ENCODE measurements at regions not wholly inside any gene's neighbourhood (a gene's known extent, or its start where the extent isn't known, plus 50 kb on each side); places are given as distances from the start of the nearest gene placed in this dataset.

DNA sequence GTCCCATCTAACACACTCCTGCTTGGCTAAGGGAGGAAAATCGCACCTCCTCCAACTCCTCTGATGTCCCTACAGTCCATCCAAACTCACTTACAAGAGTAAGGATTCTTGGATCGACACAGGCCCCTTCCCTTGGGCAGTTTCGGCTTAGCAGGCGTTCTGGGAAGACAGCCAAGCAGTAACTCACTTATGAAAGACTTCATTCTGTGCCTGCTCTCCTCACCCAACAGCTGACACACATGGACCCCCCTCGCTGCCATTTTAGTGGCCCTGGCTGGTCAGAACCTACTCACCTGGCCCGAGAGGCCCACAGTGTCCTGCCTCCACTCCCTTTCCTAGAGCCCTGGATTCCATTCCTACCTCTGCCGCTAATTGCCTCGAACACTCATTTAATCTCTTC lies 52.3 kb upstream of the BCL2L14 start:
- Histone ChIP-seq H3K4me1 (peaks cover 43% of the 10 kb centered on the region), H3K4me2 (ENCODE audit: low read length) (no peak overlapping the region), H3K36me3 (ENCODE audit: control insufficient read depth, insufficient read depth, low read length) (no peaks in the 10 kb centered on the region), H2AFZ (peak overlapping the region; percentile 64), H3K27me3 (ENCODE audit: control insufficient read depth, insufficient read depth, low read length) (no peaks in the 10 kb centered on the region), H3K4me3 (ENCODE audit: low read depth, low read length) (no peak overlapping the region), H3K79me2 (no peaks in the 10 kb centered on the region), H3K9ac (no peak overlapping the region), H3K9me3 (ENCODE audit: control insufficient read depth, low read length) (no peaks in the 10 kb centered on the region), H3K27ac (peak overlapping the region; percentile 98)
- TF ChIP-seq, protein P1, sequence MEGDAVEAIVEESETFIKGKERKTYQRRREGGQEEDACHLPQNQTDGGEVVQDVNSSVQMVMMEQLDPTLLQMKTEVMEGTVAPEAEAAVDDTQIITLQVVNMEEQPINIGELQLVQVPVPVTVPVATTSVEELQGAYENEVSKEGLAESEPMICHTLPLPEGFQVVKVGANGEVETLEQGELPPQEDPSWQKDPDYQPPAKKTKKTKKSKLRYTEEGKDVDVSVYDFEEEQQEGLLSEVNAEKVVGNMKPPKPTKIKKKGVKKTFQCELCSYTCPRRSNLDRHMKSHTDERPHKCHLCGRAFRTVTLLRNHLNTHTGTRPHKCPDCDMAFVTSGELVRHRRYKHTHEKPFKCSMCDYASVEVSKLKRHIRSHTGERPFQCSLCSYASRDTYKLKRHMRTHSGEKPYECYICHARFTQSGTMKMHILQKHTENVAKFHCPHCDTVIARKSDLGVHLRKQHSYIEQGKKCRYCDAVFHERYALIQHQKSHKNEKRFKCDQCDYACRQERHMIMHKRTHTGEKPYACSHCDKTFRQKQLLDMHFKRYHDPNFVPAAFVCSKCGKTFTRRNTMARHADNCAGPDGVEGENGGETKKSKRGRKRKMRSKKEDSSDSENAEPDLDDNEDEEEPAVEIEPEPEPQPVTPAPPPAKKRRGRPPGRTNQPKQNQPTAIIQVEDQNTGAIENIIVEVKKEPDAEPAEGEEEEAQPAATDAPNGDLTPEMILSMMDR (IDR thresholded peaks at IDR 0.05): no peak

DNA sequence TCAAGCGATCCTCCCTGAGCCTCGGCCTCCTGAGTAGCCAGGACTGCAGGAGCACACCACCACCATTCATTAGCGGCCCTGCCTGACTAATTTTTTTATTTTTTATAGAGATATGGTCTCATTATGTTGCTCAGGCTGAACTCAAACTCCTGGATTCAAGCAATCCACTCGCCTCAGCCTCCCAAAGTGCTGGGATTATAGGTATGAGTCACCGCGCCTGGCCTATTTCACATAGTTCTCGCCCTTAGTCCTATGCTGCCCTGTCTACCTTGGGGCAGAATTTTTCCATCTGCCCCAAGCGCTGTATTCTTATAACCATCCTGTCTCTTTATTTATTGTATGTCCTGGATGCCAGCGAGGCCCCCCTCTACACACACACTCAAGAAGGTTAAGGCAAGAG lies 50.9 kb upstream of the BCL2L14 start:
- H3K9ac ChIP-seq: no peak overlapping the region
- H3K9me3 ChIP-seq (ENCODE audit: control insufficient read depth, low read length): no peaks in the 10 kb centered on the region
- TF ChIP-seq, protein P1 (IDR thresholded peaks at IDR 0.05): no peak
- peaks cover 47% of the 10 kb centered on the region for H3K4me1 ChIP-seq
- H3K36me3 ChIP-seq (ENCODE audit: control insufficient read depth, insufficient read depth, low read length): no peaks in the 10 kb centered on the region
- no peak overlapping the region for H3K4me3 ChIP-seq (ENCODE audit: low read depth, low read length)
- no peak overlapping the region for H3K27ac ChIP-seq
- H2AFZ ChIP-seq: no peak overlapping the region
- no peaks in the 10 kb centered on the region for H3K79me2 ChIP-seq
- H3K27me3 ChIP-seq (ENCODE audit: control insufficient read depth, insufficient read depth, low read length): no peaks in the 10 kb centered on the region
- no peak overlapping the region for H3K4me2 ChIP-seq (ENCODE audit: low read length)

DNA sequence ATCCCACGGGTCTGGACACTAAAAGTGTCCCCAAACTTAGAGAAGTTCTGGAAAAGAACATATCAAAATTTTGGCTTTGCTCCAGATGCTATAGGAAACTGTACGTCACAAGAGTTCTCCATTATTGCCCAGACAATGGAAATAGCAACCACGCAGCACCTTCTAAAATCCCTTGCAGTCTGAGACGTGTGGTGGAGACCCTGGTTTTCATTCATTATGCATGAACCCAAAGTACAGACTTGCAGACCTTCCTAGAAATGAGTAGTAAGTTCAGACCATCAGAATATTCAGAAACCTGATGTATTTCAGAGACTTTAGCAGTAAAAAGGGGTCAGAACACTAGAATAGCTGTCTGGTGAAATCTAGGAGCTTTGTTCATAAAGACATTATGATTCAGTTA lies 50.0 kb upstream of the BCL2L14 start:
- Histone ChIP-seq H3K4me1 (peaks cover 38% of the 10 kb centered on the region), H3K36me3 (ENCODE audit: control insufficient read depth, insufficient read depth, low read length) (no peaks in the 10 kb centered on the region)

More for the DNA sequence above, 50.0 kb upstream of the BCL2L14 start:
- Histone ChIP-seq H3K9ac (no peak overlapping the region), H3K4me3 (ENCODE audit: low read depth, low read length) (no peak overlapping the region), H2AFZ (no peak overlapping the region), H3K4me2 (ENCODE audit: low read length) (no peak overlapping the region), H3K79me2 (no peaks in the 10 kb centered on the region), H3K27ac (no peak overlapping the region), H3K27me3 (ENCODE audit: control insufficient read depth, insufficient read depth, low read length) (no peaks in the 10 kb centered on the region), H3K9me3 (ENCODE audit: control insufficient read depth, low read length) (no peaks in the 10 kb centered on the region)
- TF ChIP-seq, protein P1 (IDR thresholded peaks at IDR 0.05): no peak

Data from parathyroid adenoma (tissue), 2 donors.